ENCODE measurements at regions not wholly inside any gene's neighbourhood (a gene's known extent, or its start where the extent isn't known, plus 50 kb on each side); places are given as distances from the start of the nearest gene placed in this dataset.
"Not testable (repeated sequence)": the region's sequence is repeated elsewhere in the genome, so short reads cannot be mapped to it uniquely, and the experiment has no call there.

DNA sequence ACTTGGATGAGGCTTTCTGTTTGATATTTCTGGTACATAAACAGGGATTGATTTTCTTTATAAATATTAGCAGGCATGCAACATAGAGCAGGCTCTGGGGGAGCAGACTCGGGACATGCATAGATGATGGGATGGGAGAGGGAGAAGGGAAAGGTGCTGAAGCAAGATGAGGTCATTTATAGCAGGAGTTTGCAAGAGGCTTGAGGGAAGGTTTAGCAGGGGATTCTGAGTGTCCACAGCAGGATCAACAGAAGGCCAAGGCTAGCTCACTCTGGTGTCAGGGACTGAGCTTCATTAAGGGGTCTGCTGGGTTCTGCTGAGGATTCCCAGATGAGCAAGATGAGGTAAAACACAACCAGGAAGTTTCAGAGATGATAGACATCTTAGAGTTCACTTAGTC, 309.1 kb upstream of the CELF4 start:
- no peak for DNase-seq

DNA sequence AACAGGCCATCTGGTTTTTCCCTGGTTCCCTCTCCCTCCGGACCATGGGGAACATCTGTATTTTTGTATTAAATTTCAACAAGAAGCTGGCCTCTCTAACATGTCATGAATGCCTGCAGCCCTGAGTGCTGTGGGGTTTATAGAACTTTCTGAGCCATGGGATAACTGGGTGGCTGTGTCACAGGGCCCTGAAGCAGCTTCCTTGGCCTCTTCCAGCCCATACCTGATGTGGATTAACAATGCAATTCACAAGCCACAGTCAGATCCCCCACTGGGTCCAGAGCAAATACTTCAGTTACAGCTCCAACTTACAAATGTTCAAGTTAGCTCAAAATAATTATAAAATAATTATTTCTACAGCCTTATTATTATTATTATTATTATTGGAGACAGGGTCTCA, 307.8 kb upstream of the CELF4 start:
- no peak for DNase-seq

DNA sequence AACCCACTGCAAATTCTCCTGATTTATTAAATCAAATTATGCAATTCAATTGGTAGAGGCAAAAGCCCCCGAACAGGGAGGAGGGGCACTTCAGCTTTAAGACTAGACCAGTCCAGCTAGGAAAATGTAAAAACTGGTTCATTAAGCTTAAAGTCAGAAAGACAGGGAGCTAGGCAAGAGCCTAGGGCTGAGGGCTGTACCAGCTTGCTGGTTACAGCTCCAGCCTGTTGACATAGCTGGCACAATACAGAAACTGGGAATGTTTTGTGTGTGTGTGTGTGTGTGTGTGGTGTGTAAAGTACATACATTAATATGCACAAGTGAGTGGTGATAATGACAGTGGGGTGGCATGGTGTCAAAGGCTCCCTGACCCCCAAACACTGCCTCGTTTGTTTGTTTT, 307.0 kb upstream of the CELF4 start:
- no peak for DNase-seq

DNA sequence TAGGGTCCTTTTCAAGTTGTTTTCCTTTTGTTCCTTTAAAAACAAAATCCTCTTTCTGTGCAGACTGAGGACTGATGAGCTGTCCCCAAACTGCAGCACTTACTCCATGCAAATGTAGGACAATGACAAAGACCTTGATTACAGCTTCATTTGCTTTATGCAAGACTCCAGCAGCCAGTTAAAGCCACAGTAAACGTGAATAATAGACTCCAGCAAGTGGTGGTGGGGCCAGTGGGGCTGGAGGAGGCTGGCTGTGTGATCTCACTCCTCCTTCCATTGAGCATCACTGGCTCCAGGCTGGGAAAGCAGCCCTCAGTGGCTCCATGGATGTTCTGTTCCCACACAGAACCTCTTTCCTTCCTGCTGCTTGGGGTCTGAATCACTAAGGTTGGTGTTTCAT, 306.0 kb upstream of the CELF4 start:
- DNase-seq: no peak

DNA sequence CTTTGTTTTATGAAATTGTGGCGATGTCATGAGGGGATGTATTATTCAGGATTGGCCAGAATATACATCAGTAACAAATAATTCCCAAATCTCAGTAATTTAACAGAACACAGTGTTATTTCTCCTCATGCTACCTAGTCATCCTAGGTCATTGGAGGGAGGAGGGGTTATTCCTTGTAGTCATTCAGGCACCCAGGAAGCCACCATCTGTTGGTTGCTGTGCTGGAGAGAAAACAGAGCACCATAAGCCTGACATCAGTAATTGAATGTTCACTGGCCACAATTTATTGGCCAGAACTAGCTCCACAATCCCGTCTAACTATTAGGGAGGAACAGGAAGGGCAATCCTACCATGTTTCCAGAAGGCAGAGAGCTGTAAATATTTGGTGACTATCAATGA, 303.5 kb upstream of the CELF4 start:
- DNase-seq: no peak

DNA sequence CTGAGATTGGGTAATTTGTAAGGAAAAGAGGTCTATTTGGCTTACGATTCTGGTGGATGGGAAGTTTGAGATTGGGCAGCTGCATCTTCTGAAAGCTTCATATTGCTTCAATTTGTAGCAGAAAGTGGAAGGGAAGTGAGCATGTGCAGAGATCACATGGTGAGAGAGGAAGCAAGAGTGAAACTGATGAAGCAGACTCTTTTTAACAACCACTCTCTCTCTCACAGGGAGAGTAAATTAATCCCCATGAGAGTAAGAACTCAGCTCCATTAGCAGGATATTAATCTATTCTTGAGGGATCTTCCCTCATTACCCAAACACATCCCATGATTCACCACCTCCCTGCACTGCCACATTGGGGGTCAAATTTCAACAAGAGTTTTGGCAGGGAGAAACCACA, 298.5 kb upstream of the CELF4 start:
- DNase-seq: no peak

DNA sequence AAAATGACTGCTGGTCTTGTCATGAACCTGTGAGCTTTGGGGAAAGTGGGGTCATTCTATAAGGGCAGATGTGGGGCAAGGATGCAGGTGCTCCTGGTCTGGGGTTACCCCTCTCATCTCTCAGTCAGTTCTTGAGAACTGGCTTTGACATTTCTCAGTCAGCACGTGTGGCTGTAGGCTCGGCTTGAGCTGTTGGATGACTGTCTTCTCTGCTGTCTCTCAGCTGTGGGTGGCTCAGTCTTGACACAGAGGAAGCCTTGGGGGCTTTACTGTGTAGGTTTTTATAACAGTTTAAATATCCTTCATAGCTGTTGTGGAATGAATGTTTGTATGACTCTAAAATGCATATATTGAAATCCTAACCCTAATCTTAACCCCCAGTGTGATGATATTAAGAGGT, 296.4 kb upstream of the CELF4 start:
- no peak for DNase-seq

DNA sequence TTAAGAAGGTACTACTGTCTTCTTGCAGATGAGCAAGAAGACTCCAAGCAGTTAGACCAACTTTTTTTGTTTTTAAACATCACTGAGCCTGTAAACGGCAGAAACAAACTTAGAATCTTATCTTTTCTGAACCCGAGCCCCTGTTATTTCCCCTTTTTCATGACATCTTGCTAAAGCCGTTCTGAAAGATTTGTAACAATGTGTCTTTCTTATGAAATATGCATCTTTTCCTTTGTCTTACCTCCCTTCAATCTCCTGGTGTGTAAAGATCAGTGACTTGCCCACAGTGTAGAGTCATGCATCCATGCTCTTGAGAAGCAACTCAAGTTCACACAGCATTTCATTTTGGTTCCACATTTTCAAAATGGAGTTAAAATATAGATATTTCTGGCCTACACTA, 288.8 kb upstream of the CELF4 start:
- no peak for DNase-seq

DNA sequence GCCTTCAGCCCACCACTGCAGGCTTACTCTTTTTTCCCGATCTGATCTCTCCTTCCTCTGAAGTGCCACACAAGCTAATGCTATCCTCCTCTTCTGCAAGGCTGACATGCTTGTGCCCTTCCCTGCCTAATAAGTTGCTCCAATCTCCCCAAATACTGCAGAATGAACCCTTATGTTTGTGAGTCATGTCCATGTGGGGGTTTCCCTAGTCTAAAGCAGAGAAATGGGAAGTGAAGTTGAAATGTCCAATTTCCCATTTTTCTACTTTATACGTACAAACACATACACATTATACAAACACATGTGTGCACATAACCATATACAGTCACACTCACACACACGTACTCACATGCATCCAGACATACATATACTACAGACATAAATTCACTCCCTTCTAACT, 288.1 kb upstream of the CELF4 start:
- DNase-seq: no peak

DNA sequence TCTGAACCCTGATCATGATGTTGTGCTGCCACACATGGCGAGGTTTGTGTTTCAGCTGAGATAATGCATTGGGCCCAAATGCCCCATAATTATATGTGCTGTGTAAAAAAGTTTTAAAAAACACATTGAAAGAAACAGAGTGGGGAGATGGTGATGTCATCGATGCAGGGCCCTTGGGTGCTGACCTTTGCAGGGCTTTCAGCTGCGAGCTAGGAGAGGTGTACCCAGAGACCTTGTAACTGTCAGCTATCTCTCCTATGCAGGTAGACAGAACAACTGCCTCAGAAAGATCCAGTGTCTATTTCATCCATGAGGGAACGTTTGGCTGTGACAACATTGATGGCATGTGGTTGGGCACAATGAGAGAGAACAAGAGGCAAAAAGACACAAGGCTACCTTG, 286.9 kb upstream of the CELF4 start:
- DNase-seq: no peak

DNA sequence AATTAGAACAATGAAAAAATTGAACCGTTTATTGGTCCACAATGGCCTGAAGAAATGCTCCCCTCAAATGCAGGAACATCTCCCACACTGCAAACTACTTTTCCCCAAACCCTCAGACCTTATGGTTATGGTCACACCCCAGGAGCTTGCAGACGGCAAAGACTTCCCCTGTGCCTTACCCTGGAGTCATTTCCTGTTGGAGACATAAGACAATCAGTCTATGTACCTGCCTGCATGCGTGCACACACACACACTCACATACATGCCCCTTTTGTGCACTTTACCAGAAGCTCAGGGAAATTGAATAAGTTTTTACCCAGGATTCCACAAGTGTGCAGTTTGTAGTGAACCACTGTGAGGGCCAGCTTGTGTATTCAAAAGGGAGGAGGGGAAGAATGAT, 281.9 kb upstream of the CELF4 start:
- DNase-seq: no peak

DNA sequence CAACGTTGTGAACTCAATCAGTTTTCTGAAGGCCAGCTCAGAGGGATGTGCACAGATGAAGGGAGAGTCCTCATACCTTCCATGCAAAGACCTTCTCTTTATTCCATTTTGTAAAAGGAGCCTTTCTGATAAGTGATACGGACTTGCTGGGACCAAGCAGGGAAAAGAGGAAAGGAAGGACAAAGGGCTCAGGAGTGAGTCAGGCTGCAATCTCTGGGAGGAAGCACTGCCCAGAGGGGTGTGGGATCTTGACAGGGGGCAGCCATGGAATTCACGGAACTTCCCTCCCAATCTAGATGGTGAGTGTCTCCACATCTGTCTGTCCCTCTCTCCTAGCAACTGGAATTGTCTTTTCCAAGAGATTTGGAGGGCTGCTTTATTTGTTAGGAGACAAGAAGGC, 281.4 kb upstream of the CELF4 start:
- DNase-seq: no peak

DNA sequence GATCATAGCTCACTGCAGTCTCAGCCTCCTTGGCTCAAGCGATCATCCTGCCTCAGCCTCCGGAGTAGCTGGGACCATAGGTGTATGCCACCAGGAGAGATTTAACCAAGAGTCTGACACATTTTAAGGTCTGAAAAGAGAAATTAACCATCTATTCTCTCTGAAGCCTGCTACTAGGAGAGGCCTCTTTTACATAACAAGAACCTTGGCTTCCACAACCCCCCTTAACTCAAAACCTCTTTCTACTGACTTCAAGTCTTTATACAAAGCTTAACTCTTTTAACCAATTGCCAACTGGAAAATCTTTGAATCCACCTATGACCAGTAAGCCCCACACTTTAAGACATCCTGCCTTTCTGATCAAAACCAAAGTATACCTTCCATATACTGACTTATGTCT, 279.9 kb upstream of the CELF4 start:
- no peak for DNase-seq

DNA sequence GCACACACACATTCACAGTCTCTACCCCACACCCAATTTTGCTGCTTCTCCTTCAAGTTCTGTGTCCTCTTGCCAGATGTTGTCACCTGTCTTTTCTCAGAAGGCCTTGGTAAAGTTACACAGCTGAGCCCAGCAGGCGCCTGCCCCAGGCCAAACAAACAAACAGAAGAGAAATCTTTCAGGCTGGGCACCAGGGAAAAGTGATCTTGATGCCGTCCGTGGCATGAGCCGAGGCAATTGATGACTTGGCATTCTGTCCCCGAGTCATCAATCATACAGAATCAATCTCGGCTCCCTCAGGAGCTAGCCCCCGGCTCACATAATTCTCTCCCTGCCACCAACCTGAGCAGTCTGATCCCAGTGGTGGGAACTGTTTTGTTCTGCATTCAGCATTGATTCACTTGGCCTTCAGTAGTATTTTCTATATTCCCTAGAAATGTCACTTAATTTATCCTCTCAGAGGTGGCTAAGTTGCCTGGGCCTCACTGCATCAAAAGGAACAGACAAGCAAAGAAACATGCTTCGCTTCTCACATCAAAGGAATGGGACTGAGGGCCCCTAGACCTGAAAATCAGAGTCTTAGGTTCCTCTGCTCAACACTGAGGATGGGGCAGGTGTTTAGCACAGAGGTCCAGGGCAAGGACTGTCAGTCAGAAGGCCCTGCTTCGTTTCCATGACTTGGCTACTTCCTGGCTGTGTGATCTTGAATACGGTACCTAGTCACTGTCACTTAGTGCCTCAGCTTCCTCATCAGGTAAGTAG, 278.8 kb upstream of the CELF4 start:
- no peak for DNase-seq

DNA sequence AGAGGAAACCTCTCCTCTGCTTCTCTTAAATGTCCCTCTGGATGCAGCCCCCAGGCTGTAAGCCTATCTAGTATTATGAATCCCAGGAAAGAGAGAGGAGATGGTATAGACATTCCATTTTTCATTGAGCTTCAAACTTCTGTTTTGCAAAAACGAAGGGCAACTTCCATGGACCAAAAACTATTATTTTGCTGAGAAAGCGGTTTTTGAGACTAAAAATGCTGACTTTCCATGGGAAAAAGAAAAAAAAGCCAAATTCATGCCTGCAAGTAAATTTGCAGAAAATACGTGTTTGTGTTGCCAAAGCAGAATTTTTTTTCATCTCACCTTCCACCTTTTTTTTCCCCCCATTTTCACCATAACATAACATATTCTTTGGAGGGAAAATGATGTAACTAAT, 272.5 kb upstream of the CELF4 start:
- DNase-seq: no peak

DNA sequence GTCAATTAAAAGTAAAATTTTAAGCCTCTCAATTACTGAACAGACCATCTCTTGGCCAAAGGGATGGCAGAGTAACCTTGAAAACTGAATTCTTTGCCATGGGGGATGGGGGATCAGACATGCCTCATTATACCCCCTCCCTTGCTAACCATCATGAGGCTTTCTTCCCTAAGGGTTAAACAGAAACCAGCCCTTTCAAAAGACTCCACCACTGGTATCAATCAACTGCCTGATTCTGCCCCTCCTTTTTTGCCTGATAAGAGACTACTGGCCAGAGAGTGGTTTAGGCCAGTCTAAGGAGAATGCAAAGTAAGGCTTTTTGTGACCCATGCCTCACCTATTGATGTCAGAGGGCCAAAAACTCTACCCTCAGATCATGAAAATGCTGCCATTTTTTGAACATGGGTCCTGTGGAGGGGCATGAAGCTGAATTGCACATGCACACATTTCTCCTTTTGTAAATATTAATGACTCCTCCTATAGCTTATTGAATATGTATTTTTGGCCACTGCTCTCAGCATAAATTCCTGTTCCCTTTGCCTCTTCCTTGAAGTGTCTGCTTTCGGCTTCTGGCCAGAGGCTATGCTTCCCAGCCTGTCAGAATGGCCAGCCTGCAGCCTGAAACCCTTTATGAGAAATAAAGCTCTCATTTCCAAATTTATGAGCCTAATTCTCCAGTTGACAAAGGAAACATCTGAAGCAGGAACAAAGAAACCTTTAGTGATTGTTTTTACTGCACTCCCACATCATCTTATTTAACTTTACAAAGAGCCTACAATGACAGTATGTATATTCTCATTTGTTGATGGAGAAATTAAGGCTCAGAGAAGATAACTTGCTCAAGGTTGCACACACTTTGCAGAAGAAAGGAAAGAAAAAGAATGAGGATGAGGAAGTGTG, 270.7 kb upstream of the CELF4 start:
- DNase-seq: no peak

DNA sequence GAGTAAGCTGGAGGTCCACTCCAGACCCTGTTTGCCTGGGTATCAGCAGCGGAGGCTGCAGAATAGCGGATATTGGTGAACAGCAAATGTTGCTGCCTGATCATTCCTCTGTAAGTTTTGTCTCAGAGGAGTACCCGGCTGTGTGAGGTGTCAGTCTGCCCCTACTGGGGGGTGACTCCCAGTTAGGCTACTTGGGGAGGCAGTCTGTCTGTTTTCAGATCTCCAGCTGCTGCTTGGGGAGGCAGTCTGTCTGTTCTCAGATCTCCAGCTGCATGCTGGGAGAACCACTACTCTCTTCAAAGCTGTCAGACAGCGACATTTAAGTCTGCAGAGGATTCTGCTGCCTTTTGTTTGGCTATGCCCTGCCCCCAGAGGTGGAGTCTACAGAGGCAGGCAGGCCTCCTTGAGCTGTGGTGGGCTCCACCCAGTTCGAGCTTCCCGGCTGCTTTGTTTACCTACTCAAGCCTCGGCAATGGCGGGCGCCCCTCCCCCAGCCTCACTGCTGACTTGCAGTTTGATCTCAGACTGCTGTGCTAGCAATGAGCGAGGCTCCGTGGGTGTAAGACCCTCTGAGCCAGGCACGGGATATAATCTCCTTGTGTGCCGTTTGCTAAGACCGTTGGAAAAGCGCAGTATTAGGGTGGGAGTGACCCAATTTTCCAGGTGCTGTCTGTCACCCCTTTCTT, 266.6 kb upstream of the CELF4 start:
- not testable (repeated sequence) for DNase-seq

DNA sequence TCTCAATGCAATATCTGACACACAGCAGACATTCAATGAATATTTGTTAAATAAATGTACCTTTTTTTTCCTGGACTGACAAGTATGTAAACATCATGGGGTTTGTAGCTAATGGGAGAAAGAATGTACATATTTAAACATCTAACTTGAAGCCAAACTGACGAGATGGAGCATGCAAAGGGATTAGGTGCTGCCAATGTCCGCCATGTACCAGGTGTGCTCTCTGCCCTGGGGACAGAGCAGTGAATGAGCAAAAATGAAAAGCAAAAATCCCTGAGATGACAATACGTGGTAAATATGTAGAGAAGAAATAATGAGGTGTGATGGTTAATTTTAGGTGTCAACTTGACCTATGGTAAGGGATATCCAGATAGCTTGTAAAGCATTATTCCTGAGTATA, 247.4 kb upstream of the CELF4 start:
- no peak for DNase-seq

DNA sequence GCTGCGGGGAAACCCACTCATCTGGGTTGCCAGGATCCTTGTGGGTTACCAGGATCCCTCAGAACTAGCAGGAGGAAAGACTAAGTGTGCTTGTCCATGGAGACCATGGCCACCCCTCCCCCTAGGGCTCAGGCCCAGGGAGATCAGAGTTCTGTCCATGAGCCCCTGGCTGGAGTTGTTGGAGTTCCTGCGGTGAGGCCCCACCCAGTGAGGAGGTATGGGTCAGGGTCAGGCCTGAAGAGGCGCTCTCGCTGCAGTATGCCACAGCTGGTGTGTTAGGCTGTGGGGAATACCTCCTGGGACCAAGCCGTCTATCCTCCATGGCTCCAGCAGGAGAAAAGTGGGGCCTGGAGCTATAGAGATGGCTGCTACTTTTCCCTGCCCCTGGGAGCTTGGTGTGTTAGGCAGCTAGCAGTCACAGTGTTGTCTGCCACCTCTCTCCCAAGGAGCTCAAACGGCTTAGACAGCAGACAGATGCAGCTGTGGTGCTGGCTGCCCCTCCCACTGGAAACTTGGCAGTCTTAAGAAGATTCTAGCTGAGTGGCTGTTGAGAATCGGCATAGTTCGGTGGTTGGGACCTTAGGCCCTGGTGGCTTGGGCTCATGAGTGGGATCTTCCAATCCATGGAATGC, 240.3 kb upstream of the CELF4 start:
- DNase-seq: no peak

DNA sequence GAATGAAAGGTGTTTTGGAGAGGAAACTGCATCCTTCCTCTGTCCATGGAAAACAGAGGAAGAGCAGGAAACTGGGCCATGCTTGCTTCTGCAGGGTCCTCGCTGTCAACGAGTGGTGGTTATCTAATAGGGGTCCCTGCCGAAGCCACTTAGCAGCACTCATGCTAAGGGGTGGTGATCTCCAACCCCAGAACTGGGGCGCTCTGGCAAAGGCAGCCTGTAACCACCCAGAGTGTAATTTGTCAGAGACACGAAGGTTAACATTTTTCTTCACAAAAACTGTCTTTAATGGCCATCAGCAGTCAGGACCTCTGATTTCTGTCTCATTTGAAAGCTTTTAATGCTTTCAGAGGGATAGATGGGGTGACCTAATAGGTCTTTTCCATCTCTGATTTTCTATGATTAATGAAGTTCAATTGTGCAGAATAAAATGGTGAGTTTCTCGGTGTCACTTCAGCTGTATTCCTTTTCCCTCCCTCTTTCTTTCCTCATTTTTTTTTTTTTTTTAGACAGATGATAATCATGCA, 231.3 kb upstream of the CELF4 start:
- DNase-seq: no peak

DNA sequence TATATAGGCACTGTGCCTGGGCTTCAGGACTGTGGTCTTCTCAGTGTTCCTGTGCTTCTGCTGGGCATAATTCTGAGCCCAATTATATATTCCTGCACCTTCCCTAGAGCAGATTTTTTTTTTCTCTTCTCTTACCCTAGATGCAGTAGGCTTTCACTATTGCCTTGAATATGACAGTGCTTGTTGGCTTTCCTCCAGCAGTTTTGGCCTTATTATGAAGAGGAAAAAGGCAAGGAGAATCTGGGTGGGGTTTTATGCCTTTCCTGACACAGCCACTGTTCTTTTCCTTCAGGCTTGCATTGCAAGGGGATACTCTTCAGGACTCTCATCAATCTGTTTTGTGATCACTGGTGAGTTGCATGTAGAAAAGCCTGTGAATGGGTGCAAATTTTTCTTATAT, 221.9 kb upstream of the CELF4 start:
- DNase-seq: no peak

DNA sequence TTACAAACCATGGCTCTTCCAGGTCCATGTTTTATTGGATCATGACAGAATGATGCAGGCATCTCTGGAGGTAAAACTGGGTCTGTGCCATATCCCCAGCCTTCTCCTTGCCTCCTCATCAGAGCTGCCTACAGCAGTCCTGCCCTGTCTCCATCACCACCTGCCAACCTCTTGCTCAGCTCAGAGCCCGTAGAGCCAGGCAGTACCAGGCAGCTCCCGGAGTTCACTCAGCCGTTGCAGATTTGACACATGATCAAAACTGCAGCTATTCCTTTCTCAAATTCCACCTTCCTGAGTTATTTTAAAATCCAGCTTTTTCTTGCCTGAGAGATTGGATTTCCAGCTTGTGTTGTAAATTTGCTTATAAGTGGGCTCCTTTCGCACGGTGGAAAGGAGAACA, 218.2 kb upstream of the CELF4 start:
- DNase-seq: no peak

DNA sequence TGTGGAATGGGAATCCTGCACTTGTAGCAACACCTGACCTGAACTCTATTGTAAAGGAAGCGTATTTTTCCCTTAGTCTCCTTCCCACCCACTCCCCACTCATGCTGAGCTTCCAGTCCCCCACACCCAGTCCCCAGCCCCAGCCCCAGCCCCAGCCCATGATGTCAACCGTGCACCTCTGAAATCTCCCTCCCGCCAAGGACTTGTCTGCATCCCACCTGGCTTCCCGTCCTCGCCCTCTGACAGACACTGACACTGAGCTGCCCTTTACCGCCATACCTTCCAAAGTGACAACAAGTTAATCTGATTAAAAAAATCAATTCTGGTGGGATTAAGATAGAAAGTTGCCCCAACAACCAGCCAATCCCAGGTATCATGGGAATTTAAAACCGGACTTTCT, 213.6 kb upstream of the CELF4 start:
- no peak for DNase-seq
